ENCODE measurements at regions not wholly inside any gene's neighbourhood (a gene's known extent, or its start where the extent isn't known, plus 50 kb on each side); places are given as distances from the start of the nearest gene placed in this dataset.

DNA sequence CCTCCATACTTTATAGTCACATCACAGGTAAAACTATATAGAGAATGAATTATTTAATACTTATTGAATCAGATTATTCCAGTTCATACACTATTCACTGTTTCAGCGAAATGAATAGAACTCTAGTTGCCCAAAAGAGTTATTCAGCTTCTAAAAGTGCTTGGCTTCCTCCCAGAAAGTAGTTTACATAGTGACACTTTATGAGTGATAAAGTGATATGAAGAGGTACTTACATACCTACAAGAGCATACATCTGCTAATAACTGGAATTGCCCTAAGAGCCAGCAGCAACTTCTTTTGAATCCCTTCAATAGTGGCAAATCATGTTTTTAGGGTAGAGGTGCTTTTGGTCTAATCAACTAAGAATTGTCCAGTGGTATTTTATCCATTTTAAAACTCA lies 635.1 kb upstream of the AGTR1 start:
- DNase-seq (ENCODE audit: low read depth in 2 of 2) = no peak
- no peak overlapping the region for H3K4me3 ChIP-seq (replicated peaks in 1 of 2; ENCODE audit: low read depth in 2 of 2, low read length in 2 of 2)
- TF ChIP-seq, protein P1, sequence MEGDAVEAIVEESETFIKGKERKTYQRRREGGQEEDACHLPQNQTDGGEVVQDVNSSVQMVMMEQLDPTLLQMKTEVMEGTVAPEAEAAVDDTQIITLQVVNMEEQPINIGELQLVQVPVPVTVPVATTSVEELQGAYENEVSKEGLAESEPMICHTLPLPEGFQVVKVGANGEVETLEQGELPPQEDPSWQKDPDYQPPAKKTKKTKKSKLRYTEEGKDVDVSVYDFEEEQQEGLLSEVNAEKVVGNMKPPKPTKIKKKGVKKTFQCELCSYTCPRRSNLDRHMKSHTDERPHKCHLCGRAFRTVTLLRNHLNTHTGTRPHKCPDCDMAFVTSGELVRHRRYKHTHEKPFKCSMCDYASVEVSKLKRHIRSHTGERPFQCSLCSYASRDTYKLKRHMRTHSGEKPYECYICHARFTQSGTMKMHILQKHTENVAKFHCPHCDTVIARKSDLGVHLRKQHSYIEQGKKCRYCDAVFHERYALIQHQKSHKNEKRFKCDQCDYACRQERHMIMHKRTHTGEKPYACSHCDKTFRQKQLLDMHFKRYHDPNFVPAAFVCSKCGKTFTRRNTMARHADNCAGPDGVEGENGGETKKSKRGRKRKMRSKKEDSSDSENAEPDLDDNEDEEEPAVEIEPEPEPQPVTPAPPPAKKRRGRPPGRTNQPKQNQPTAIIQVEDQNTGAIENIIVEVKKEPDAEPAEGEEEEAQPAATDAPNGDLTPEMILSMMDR (IDR thresholded peaks at IDR 0.05; ENCODE audit: low read depth, low read length) = no peak

DNA sequence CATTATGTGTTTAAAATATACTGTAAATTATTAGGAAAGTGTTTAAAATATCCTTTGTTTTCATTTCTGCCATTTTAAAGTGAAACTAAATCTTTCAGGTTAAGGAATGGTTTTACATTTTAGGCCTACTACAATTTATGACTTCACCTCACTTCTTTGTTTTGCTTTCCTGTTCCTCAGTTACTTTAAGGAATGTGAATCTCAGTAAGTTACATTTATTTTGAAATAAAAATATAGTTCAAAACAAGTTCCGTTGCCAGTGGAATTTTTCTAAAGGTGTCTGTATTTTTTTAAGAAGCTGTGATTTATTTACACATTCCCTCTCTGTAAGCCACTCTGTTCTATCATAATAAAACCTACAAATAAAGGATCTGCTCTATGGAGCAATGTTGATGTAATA lies 630.9 kb upstream of the AGTR1 start:
- peak; percentile 3 to 13 for DNase-seq (ENCODE audit: low read depth in 2 of 2)
- TF ChIP-seq, protein P1 (IDR thresholded peaks at IDR 0.05; ENCODE audit: low read depth, low read length) = no peak
- H3K4me3 ChIP-seq (replicated peaks in 1 of 2; ENCODE audit: low read depth in 2 of 2, low read length in 2 of 2) = no peak overlapping the region

DNA sequence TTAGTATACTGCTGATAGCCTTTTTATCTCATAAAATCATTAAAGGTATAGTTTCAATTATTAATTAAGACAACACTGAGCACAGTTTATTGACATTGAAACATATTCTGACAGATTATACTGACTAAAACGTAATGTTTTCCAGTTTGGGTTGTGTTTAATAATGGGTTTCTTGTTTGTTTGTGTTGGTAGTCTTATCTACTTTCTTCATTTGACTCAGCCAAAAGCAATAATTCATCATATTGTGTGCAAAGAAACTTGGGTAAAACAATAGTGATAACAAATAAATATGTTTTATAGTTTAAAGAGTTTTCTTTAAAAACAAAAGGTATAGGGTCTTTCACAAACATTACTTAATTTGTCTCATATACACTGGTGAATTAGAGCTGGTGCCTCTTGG lies 629.2 kb upstream of the AGTR1 start:
- no peak for DNase-seq (ENCODE audit: low read depth in 2 of 2)
- TF ChIP-seq, protein P1 (IDR thresholded peaks at IDR 0.05; ENCODE audit: low read depth, low read length) = no peak
- no peak overlapping the region for H3K4me3 ChIP-seq (replicated peaks in 1 of 2; ENCODE audit: low read depth in 2 of 2, low read length in 2 of 2)

DNA sequence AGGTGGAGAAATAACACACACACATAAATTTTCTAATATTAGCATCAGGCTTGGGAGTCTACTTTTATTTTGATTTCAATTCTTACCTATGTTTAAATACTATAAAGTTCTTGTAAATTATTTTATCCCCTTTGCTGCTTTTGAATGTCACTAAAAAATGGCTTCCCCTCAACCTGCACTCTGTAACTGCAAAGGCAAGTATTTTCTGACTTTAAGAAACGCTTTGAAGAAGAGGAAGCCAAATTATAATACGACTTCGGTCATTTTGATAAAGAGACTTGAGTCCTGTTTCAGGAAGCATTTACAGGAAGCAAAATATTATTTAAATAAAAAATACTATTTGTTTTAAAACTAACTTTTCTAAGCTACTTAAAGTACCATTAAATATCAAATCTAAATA lies 627.7 kb upstream of the AGTR1 start:
- H3K4me3 ChIP-seq (replicated peaks in 1 of 2; ENCODE audit: low read depth in 2 of 2, low read length in 2 of 2) = no peak overlapping the region
- TF ChIP-seq, protein P1 (IDR thresholded peaks at IDR 0.05; ENCODE audit: low read depth, low read length) = no peak
- DNase-seq (ENCODE audit: low read depth in 2 of 2) = no peak

DNA sequence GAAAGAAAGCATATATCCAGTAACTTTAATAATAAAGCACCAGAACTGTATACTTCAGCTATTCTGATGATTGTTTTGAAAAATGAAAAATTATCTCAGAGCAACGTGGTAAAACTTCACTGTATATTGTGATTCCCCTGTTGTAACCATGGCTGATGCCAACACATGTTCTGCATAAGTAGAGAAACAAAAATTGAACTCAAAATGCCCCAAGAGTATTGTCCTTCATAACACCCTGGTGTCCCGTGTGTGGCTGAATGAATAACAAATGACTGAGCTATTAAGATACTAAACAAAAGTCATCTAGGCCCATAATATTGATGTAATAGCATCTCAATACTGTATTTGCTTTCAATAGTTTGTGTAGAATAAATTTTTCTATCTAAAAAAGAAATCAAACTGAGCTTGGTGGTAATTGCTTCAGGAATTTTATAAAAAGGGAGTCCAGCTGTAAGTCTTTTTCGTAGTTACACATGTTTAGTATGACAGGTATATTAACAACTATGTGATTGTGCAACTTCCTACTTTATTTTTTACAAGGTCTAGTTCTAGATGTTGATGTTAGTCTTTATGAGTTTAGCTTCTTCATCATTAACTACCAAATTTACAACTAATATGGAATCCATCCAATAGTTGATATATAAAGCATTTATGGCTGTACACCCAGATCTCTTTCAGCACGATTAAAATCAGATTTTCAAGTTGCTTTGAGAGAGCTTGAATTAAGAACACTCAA lies 623.8 kb upstream of the AGTR1 start:
- no peak overlapping the region for H3K4me3 ChIP-seq (replicated peaks in 1 of 2; ENCODE audit: low read depth in 2 of 2, low read length in 2 of 2)
- no peak for DNase-seq (ENCODE audit: low read depth in 2 of 2)
- TF ChIP-seq, protein P1 (IDR thresholded peaks at IDR 0.05; ENCODE audit: low read depth, low read length) = no peak

DNA sequence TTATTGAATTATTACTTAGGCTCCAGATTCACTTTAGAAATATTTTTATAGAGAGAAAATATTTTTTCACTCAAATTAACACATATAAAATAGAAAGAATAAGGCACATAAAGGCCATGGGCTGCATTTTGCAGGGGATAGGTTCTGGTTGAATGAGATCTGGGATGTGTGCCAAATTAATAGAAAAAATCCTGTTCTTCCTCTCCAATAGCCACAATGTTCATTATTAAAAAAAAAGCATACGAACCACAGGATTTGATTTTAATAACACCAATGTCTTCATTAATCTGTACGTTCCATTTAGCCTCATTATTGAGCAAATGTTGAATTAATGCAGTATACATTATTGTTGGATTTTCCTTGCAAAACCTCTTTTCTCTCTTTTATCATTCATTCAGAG lies 622.8 kb upstream of the AGTR1 start:
- H3K4me3 ChIP-seq (replicated peaks in 1 of 2; ENCODE audit: low read depth in 2 of 2, low read length in 2 of 2) = no peak overlapping the region
- no peak for DNase-seq (ENCODE audit: low read depth in 2 of 2)
- TF ChIP-seq, protein P1 (IDR thresholded peaks at IDR 0.05; ENCODE audit: low read depth, low read length) = no peak
